Prostate gland (tissue), 2 donors: ENCODE measurements at regions not wholly inside any gene's neighbourhood (a gene's known extent, or its start where the extent isn't known, plus 50 kb on each side); places are given as distances from the start of the nearest gene placed in this dataset.

Source experiments
- DNase-seq: peaks from one replicate; pipeline ENCODE4 v3.0.0-alpha.2; 2019; ENCODE audit warnings: low spot score
- H3K27ac ChIP-seq, 2 donors: fragments of 200-600 bp; sonication (generic); 2 replicates each; pipeline ENCODE4 v1.5.1; 2017 to 2019
- H3K27me3 ChIP-seq: fragments of 200-600 bp; sonication (generic); replicated peaks from 2 replicates; pipeline ENCODE4 v1.5.1; 2019; ENCODE audit not compliant: insufficient read depth
- H3K36me3 ChIP-seq, 2 donors: fragments of 200-600 bp; sonication (generic); 1 replicate in 1 of 2; 2 replicates in 1 of 2; pipeline versions ENCODE4 v1.5.1 to v1.8.1; 2017 to 2019
- H3K4me1 ChIP-seq: fragments of 200-600 bp; sonication (generic); replicated peaks from 2 replicates; pipeline ENCODE4 v1.5.1; 2019
- H3K4me3 ChIP-seq, 2 donors: fragments of 200-600 bp; sonication (generic); 2 replicates each; pipeline ENCODE4 v1.5.1; 2017 to 2019
- H3K9me3 ChIP-seq: fragments of 200-600 bp; sonication (generic); 2 replicates; pipeline ENCODE4 v1.5.1; 2017
- POLR2A ChIP-seq: fragments of 450-650 bp; IDR thresholded peaks from one replicate; pipeline ENCODE4 v1.6.1; 2016; ENCODE audit warnings: antibody characterized with exemption, mild to moderate bottlenecking
- POLR2AphosphoS5 ChIP-seq: sonication (generic); formaldehyde crosslinking; IDR thresholded peaks from one replicate; pipeline ENCODE4 v1.6.1; 2017; ENCODE audit warnings: antibody characterized with exemption
- WGBS: methylation state at CpG from one replicate; pipeline ENCODE4 v1.1.5; 2018; 5-methylcytosine and 5-hydroxymethylcytosine counted together
- intact Hi-C: fragments of 100-400 bp; cut with DNase I; formaldehyde crosslinking; loops from one replicate; pipeline ENCODE4 v1.14.2; 2022
- TF ChIP-seq, protein P1 (sequence below), 4 experiments: fragments of 200-600 bp in 2 of 4; fragments of 450-650 bp in 2 of 4; sonication (generic) in 2 of 4; IDR thresholded peaks; 1 replicate in 3 of 4; 2 replicates in 1 of 4; pipeline ENCODE4 v1.5.1; 2016 to 2019; ENCODE audit warnings: antibody characterized with exemption in 4 of 4, mild to moderate bottlenecking in 2 of 4, moderate library complexity in 2 of 4

DNA sequence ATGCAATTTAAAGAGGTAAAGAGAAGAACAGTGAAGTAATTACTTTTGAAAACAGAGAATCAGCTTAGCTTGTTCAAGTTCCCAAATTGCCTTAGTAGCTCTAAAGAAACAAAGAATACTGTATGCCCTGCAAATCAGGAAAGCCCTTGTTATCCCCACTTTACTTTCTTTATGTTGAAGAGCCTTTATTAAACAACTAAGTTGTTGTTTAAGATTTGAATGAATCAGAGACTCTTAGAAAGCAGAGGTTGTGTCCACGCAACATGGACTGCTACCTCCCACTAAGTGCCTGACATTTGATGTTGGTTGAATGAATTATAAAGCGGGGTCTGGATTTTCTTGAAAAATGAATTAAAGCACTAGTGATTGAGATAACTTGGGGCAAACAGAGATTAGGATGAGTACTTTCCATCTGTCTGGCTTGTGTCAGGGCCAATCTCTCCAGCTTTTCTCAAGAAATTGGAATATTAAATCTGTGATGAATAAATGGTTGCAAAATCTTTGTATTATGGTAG, 214.7 kb downstream of the POSTN start:
- Histone ChIP-seq H3K36me3 (no peaks in the 10 kb centered on the region), H3K27ac (no peak overlapping the region), H3K4me3 (no peak overlapping the region), H3K9me3 (no peaks in the 10 kb centered on the region), H3K27me3 (no peaks in the 10 kb centered on the region), H3K4me1 (no peaks in the 10 kb centered on the region)
- intact Hi-C loops: no loop called here
- no peak for DNase-seq
- WGBS: 89% methylated on average over 2 of the region's 2 CpGs
- TF ChIP-seq POLR2A (no peak), POLR2AphosphoS5 (no peak)
- TF ChIP-seq, protein P1, sequence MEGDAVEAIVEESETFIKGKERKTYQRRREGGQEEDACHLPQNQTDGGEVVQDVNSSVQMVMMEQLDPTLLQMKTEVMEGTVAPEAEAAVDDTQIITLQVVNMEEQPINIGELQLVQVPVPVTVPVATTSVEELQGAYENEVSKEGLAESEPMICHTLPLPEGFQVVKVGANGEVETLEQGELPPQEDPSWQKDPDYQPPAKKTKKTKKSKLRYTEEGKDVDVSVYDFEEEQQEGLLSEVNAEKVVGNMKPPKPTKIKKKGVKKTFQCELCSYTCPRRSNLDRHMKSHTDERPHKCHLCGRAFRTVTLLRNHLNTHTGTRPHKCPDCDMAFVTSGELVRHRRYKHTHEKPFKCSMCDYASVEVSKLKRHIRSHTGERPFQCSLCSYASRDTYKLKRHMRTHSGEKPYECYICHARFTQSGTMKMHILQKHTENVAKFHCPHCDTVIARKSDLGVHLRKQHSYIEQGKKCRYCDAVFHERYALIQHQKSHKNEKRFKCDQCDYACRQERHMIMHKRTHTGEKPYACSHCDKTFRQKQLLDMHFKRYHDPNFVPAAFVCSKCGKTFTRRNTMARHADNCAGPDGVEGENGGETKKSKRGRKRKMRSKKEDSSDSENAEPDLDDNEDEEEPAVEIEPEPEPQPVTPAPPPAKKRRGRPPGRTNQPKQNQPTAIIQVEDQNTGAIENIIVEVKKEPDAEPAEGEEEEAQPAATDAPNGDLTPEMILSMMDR (IDR thresholded peaks at IDR 0.05): no peak

DNA sequence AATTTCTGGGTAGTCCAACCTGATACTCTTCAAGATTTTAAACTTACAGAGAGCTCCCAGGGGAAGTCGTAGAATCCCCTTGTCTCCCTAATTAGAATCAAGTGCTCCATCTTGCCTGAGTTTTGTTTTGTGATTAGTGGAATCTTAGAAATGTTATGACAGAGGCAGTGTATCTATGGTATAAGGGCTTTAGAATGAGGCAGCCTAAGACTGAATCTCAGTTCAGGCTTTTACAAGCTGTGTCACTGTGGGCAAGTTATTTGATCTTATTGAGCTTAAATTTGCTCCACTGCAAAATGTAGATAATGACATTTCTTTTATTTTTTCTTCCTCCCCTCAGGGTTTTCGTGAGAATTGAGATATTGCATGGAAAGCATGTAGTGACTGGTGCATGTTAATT, 215.5 kb downstream of the POSTN start:
- H3K27ac ChIP-seq: no peak overlapping the region
- WGBS: 53% methylated on average over 2 of the region's 2 CpGs
- H3K4me1 ChIP-seq: no peaks in the 10 kb centered on the region
- DNase-seq: no peak
- no peaks in the 10 kb centered on the region for H3K9me3 ChIP-seq
- TF ChIP-seq POLR2AphosphoS5 (no peak), POLR2A (no peak)
- TF ChIP-seq, protein P1 (IDR thresholded peaks at IDR 0.05): no peak
- H3K36me3 ChIP-seq: no peaks in the 10 kb centered on the region
- no peak overlapping the region for H3K4me3 ChIP-seq
- H3K27me3 ChIP-seq: no peaks in the 10 kb centered on the region
- intact Hi-C loops: no loop called here

DNA sequence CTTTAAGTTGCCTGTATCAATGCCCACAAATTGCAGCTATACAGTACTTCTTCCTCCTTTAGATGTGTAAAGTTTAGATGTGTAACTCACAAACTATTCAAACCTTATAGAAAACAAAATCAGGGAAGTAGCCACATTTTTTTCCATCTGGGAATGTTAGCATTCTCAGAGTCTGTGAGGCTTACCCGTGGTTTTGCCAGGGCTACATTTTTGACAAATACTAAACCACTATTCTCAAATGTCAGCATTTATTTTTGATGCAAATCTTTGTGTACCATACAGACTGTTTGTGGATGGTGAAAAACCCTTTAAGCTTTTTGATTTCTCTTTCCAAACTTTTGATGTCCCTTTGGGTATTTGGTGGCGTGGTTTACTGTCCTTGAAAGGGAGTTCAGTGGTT, 216.4 kb downstream of the POSTN start:
- H3K27me3 ChIP-seq: no peaks in the 10 kb centered on the region
- WGBS: 58% methylated on average over 2 of the region's 2 CpGs
- no peaks in the 10 kb centered on the region for H3K9me3 ChIP-seq
- H3K4me3 ChIP-seq: no peak overlapping the region
- intact Hi-C loops: no loop called here
- no peaks in the 10 kb centered on the region for H3K36me3 ChIP-seq
- H3K4me1 ChIP-seq: no peaks in the 10 kb centered on the region
- H3K27ac ChIP-seq: no peak overlapping the region
- TF ChIP-seq POLR2AphosphoS5 (no peak), POLR2A (no peak)
- TF ChIP-seq, protein P1 (IDR thresholded peaks at IDR 0.05): no peak
- no peak for DNase-seq

DNA sequence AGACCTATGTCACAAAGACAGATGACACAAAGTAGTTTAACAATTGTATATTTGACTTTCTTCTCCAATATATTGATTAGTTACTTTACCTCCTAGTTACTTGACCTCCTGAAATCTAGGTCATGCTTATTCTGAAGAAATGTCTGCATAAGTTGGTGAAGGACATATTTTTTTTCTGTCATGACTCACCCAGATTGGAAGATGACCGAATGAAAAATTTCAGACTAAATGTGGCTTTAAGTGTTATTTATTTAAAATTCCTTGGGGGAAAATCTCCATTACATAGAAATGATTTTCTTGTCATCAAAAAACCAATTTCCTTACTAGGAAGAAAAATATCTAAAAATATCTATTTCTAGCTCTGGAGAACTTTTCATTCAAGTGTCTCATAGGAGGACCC, 217.1 kb downstream of the POSTN start:
- Histone ChIP-seq H3K4me1 (no peaks in the 10 kb centered on the region), H3K9me3 (no peaks in the 10 kb centered on the region), H3K27me3 (no peaks in the 10 kb centered on the region), H3K27ac (no peak overlapping the region), H3K36me3 (no peaks in the 10 kb centered on the region), H3K4me3 (no peak overlapping the region)
- WGBS: 83% methylated on average over 1 of the region's 1 CpG
- DNase-seq: no peak
- intact Hi-C loops: no loop called here
- no peak for TF ChIP-seq POLR2A
- TF ChIP-seq, protein P1 (IDR thresholded peaks at IDR 0.05): no peak
- no peak for TF ChIP-seq POLR2AphosphoS5

DNA sequence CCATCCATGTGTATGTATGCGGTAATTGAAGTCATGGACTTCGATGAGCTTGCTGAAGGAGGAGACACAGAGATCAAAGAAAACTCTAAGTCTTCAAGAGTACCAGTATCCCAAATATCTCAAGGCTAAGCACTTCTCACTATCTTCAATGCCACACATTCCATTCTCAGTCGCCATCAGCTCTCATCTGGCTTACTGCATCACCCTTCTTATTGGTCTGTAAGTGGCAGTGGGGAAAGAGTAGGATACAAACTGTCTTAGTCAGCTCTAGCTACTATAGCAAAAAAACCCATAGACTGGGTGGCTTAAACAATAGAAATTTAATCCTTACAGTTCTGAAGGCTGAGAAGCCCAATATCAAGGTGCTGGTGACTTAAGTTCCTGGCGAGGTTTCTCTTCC, 218.7 kb downstream of the POSTN start:
- TF ChIP-seq, protein P1 (IDR thresholded peaks at IDR 0.05): no peak
- TF ChIP-seq POLR2A (no peak), POLR2AphosphoS5 (no peak)
- H3K36me3 ChIP-seq: no peaks in the 10 kb centered on the region
- H3K9me3 ChIP-seq: no peaks in the 10 kb centered on the region
- no peak overlapping the region for H3K27ac ChIP-seq
- H3K4me1 ChIP-seq: no peaks in the 10 kb centered on the region
- no peak for DNase-seq
- H3K4me3 ChIP-seq: no peak overlapping the region
- intact Hi-C loops: no loop called here
- 90% methylated on average over 4 of the region's 4 CpGs for WGBS
- no peaks in the 10 kb centered on the region for H3K27me3 ChIP-seq
